NCI-H2196 treated with DMSO at 0.1 percent for 48 hours (cell line): ENCODE measurements at regions not wholly inside any gene's neighbourhood (a gene's known extent, or its start where the extent isn't known, plus 50 kb on each side); places are given as distances from the start of the nearest gene placed in this dataset.
A peak's percentile ranks its signal among the peaks of the same experiment; 100 is the strongest.
"Not testable (repeated sequence)": the region's sequence is repeated elsewhere in the genome, so short reads cannot be mapped to it uniquely, and the experiment has no call there.

ENCODE experiments used
- DNase-seq: peaks from one replicate; lab custom pipeline; 2025; ENCODE audit not compliant: unreplicated experiment; lab: John Stamatoyannopoulos, UW

GRCh38 chr2:8231902-8232301 lies 450.0 kb upstream of the ID2 start:
- no peak for DNase-seq

- DNase-seq, result no peak
Observed at GRCh38 chr2:8232871-8233270, 449.0 kb upstream of the ID2 start.

GRCh38 chr2:8234253-8234652 lies 447.6 kb upstream of the ID2 start:
- no peak for DNase-seq

DNA sequence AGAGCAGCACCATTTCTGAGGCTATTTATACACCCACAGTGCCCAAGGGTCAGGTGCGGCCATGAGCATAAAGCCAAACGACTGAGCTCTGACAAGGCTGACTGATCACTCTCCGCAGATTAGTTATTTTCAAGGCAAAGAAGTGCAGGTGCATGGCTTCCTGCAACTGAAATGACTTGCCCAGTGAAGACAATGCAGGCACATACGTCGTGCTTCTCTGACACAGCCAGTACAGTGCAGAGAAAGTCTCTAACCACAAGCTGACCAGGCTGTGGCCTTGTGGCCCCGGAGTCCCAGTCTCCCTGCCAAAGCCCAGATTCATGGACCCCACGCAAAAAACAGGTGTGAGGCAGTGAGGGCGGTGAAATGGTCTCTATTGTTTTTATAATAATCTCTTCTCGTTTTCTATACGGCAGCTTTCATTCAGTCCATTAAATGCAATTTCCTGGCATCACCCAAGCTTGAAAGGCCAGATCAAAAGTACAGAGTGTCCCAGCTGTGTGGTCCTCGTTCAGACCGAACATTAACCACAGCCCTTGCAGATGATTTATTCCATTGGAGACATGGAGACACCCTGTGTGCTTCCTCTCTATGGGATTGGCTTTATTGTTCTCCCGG lies 447.0 kb upstream of the ID2 start:
- DNase-seq, result no peak

- no peak for DNase-seq
Observed at GRCh38 chr2:8235419-8235818, 446.4 kb upstream of the ID2 start.

DNA sequence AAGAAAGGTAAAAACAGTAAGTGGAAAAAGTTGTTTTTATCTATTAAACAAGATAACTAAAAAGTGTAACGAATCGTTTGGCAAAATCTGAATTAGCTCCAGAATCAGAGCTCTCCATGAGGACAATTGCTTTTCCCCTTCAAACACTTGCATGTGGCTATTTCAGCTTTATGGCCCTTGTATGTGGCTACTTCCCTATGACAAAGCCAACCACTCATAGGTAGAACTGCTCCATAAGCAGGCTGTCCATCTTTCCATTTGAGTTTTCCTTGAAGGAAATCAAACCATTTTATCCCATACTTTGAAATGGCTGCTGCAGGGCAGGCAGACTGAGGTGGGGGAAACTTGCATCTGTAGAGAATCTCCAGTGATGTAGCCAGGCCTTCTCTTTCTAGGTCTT lies 445.5 kb upstream of the ID2 start:
- no peak for DNase-seq

GRCh38 chr2:8238521-8239230 lies 443.2 kb upstream of the ID2 start:
- DNase-seq, result no peak

DNA sequence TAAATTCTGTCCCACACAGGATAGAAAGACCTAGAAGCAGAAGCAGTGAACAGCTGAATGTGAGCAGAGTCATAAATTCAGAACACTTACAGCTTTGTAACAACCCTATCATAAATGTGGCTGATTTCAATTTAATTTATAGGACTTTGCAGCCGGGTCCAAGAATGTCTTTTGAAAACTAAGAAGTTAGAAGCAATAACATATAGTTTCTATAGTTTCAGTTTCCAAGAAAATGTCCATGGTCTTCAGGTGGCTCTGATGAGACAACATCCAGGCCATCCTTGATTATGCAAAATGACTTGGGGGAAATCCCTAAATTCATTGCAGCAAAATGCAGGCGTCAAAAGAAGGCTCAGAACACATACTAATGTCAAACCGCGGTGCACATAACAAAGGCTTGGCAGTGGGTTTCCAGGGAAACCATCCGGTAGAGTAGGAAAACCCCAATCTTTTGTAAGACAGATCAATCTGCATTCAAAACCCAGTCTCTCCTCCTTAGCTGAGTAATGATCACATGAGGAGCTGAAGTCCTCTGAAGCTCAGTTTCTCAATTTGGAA lies 442.2 kb upstream of the ID2 start:
- DNase-seq, result no peak

DNA sequence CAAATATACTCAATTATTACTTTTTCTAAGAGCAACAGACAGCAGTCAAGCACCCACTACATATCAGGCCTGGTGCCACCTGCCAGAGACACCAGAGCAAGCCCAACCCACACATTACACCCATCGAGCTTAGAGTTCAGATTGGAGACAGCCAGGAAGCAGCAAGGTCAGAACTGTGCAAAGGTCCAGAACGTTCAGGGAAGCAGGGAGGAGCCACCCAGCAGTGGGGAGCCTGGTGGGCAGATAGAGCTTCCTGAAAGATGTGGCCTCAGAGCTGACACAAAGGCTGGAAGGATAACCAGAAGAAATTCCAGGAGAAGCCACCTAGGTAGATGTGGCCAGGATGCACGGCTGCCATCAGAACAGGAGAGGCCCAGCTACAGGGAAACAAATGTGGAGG lies 440.5 kb upstream of the ID2 start:
- no peak for DNase-seq

GRCh38 chr2:8242739-8243138 lies 439.1 kb upstream of the ID2 start:
- DNase-seq, result no peak

DNA sequence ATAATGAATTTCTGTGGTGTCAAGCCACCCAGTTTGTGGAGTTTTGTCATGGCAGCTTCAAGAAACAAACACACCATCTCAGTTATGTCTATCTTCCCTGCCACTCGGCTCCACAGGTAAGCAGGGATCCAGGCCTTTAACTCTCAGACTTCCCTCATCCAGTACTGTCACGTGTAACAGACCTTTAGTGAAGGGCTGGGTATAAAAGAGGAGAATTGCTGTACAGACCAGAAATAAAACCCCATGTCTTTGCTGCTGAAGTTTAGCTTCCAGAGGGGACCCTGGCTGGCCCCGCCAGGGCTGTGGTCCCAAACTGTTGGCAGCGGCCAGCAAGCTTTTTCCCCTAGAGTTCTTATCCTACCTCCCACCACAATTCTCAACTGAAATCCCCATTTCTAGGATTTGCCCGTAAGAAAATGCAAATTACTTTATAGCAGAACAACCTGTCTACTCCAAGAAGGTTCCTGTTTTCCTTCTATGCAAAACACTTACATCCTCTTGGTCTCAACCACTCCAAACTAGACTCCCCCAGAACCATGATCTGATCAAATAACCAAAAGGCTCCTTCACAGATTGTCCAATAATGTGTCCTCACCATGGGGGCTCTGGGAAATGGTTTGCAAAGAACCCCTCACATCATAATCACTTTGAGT lies 438.0 kb upstream of the ID2 start:
- DNase-seq, result no peak

- DNase-seq, result no peak
Observed at GRCh38 chr2:8244639-8245038, 437.2 kb upstream of the ID2 start.

- no peak for DNase-seq
Observed at GRCh38 chr2:8246137-8246536, 435.7 kb upstream of the ID2 start.

GRCh38 chr2:8247905-8248622 lies 433.8 kb upstream of the ID2 start:
- no peak for DNase-seq

GRCh38 chr2:8248623-8248957 lies 433.3 kb upstream of the ID2 start:
- no peak for DNase-seq

- DNase-seq, result no peak
Observed at GRCh38 chr2:8249141-8249540, 432.7 kb upstream of the ID2 start.

GRCh38 chr2:8249769-8250168 lies 432.1 kb upstream of the ID2 start:
- no peak for DNase-seq

GRCh38 chr2:8250290-8250689 lies 431.6 kb upstream of the ID2 start:
- DNase-seq, result not testable (repeated sequence)

- DNase-seq, result no peak
Observed at GRCh38 chr2:8251291-8251690, 430.6 kb upstream of the ID2 start.

GRCh38 chr2:8251856-8252255 lies 430.0 kb upstream of the ID2 start:
- no peak for DNase-seq

- peak; percentile 87 for DNase-seq
Observed at GRCh38 chr2:8252997-8253694, 428.7 kb upstream of the ID2 start.
